ENCODE measurements at regions not wholly inside any gene's neighbourhood (a gene's known extent, or its start where the extent isn't known, plus 50 kb on each side); places are given as distances from the start of the nearest gene placed in this dataset.

DNA sequence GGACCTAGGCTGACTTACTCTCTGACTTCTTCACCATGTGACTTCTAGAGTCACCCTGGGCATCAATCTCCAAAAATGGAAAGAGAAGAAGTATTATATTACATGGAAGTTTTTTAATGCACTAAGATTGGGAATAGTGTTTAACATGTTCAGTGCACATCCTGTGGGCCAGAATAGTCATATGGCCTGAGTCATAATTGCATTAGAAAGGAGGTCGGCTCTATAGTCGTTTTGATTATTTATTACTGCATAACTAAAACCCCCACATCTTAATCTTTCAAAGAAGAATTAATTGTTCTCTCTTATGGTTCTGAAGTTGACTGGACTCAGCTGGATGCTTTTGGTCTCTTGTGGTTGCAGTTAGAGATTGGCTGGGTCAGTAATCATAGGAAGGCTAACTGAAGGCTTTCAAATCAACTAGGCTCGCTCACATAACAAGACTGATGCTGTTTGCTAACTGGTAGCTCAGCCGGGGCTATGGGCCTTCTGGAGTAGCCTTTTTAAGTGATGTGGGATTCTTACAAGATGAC lies 810.6 kb upstream of the ADGRL4 start:
- no peaks in the 10 kb centered on the region for H3K27me3 ChIP-seq
- H3K4me3 ChIP-seq, result no peak overlapping the region
- no peak for DNase-seq
- no peak overlapping the region for H3K27ac ChIP-seq
- H3K36me3 ChIP-seq, result no peaks in the 10 kb centered on the region
- intact Hi-C loops (cut with DNase I), result no loop called here
- no peaks in the 10 kb centered on the region for H3K4me1 ChIP-seq
- no peaks in the 10 kb centered on the region for H3K9me3 ChIP-seq
- 63 to 72% methylated on average over 4 of the region's 4 CpGs for WGBS, 2 donors
- TF ChIP-seq, protein P1, sequence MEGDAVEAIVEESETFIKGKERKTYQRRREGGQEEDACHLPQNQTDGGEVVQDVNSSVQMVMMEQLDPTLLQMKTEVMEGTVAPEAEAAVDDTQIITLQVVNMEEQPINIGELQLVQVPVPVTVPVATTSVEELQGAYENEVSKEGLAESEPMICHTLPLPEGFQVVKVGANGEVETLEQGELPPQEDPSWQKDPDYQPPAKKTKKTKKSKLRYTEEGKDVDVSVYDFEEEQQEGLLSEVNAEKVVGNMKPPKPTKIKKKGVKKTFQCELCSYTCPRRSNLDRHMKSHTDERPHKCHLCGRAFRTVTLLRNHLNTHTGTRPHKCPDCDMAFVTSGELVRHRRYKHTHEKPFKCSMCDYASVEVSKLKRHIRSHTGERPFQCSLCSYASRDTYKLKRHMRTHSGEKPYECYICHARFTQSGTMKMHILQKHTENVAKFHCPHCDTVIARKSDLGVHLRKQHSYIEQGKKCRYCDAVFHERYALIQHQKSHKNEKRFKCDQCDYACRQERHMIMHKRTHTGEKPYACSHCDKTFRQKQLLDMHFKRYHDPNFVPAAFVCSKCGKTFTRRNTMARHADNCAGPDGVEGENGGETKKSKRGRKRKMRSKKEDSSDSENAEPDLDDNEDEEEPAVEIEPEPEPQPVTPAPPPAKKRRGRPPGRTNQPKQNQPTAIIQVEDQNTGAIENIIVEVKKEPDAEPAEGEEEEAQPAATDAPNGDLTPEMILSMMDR (IDR thresholded peaks at IDR 0.05), result no peak
- no peak for ATAC-seq

- intact Hi-C loops (cut with DNase I), result no loop called here
- H3K27ac ChIP-seq, result no peak overlapping the region
- H3K27me3 ChIP-seq, result no peaks in the 10 kb centered on the region
- H3K36me3 ChIP-seq, result no peaks in the 10 kb centered on the region
- WGBS, 2 donors, result 73 to 75% methylated on average over 3 of the region's 3 CpGs
- TF ChIP-seq, protein P1 (IDR thresholded peaks at IDR 0.05), result no peak
- H3K4me3 ChIP-seq, result no peak overlapping the region
- no peak for ATAC-seq
- no peaks in the 10 kb centered on the region for H3K9me3 ChIP-seq
- no peaks in the 10 kb centered on the region for H3K4me1 ChIP-seq
- DNase-seq, result no peak
These were observed 808.6 kb upstream of the ADGRL4 start for GRCh38 chr1:79815115-79815514.

DNA sequence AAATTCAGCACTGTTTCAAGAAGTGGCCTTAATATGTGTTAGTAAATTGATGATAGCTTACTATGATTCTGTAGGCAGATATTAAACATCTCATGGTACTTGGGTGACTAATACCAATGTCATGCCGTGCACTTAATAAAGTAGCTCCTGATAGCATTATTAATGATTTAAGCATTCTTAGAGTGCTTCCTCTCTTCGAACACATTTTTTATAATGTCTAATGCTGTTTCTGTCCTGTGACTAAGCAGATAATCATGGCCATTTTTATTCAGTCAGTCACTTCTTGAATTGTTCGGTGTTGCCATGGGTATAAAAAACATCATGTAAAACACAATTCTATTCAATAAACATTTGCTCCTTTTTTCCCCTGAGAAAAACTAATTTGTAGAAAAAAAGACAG lies 804.6 kb upstream of the ADGRL4 start:
- WGBS, 2 donors, result 40 to 59% methylated on average over 3 of the region's 3 CpGs
- Histone ChIP-seq H3K27ac (no peak overlapping the region), H3K27me3 (no peaks in the 10 kb centered on the region), H3K36me3 (no peaks in the 10 kb centered on the region), H3K4me1 (no peaks in the 10 kb centered on the region), H3K4me3 (no peak overlapping the region), H3K9me3 (peaks cover 0 to 10% (median 0%) of the 10 kb centered on the region in 11 donors)
- TF ChIP-seq, protein P1 (IDR thresholded peaks at IDR 0.05), result no peak
- no peak for DNase-seq
- no peak for ATAC-seq
- intact Hi-C loops (cut with DNase I), result no loop called here

- intact Hi-C loops (cut with DNase I), result loop anchor here in 1 of 10 donors (1.0 kb wide), 1 partner anchor 9 kb away; no protein-coding TSS in a partner anchor
- WGBS, 2 donors, result 70 to 73% methylated on average over 3 of the region's 3 CpGs
- no peaks in the 10 kb centered on the region for H3K4me1 ChIP-seq
- TF ChIP-seq, protein P1 (IDR thresholded peaks at IDR 0.05), result no peak
- H3K27ac ChIP-seq, result no peak overlapping the region
- DNase-seq, result no peak
- H3K4me3 ChIP-seq, result no peak overlapping the region
- no peaks in the 10 kb centered on the region for H3K27me3 ChIP-seq
- ATAC-seq, result no peak
- H3K9me3 ChIP-seq, result peaks cover 0 to 10% (median 0%) of the 10 kb centered on the region in 11 donors
- H3K36me3 ChIP-seq, result no peaks in the 10 kb centered on the region
These were observed 802.4 kb upstream of the ADGRL4 start for GRCh38 chr1:79808816-79809475.
